ENCODE measurements at regions not wholly inside any gene's neighbourhood (a gene's known extent, or its start where the extent isn't known, plus 50 kb on each side); places are given as distances from the start of the nearest gene placed in this dataset.

DNA sequence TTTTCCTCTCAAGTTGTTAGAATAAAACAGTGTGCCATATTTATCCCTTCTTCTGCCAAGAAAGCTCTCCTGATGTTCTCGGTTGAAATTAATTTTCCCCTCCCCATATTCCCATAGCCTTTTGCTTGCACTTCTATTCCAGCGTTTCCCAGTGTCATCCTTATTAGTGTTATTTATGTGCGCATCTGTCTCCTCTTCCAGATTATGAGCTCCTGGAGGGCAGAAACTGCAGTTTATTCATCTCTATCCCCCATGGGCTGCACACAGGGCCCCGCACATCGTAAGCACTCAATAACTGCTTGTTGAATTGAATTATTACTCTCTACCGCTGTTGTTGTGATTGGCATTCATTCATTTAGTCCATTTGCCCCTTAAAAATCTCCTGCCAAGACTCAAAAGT lies 149.4 kb downstream of the SOX3 start:
- TF ChIP-seq CTCF (tag by site-specific recombination; IDR thresholded peaks at IDR 0.05) (no peak), IKZF3 (tag by site-specific recombination; IDR thresholded peaks at IDR 0.05) (no peak), SP2 (tag by site-specific recombination; IDR thresholded peaks at IDR 0.05) (no peak), ZBTB6 (tag by site-specific recombination; IDR thresholded peaks at IDR 0.05) (no peak), ZNF76 (tag by site-specific recombination; IDR thresholded peaks at IDR 0.05; ENCODE audit: borderline replicate concordance, low read depth) (no peak), ZNF416 (tag by site-specific recombination; IDR thresholded peaks at IDR 0.05) (no peak), ZNF513 (tag by site-specific recombination; IDR thresholded peaks at IDR 0.05) (no peak), ZFHX2 (tag by site-specific recombination; conservative IDR thresholded peaks at IDR 0.05) (no peak), KLF16 (tag by site-specific recombination; IDR thresholded peaks at IDR 0.05) (no peak)
- TF ChIP-seq, protein P1, sequence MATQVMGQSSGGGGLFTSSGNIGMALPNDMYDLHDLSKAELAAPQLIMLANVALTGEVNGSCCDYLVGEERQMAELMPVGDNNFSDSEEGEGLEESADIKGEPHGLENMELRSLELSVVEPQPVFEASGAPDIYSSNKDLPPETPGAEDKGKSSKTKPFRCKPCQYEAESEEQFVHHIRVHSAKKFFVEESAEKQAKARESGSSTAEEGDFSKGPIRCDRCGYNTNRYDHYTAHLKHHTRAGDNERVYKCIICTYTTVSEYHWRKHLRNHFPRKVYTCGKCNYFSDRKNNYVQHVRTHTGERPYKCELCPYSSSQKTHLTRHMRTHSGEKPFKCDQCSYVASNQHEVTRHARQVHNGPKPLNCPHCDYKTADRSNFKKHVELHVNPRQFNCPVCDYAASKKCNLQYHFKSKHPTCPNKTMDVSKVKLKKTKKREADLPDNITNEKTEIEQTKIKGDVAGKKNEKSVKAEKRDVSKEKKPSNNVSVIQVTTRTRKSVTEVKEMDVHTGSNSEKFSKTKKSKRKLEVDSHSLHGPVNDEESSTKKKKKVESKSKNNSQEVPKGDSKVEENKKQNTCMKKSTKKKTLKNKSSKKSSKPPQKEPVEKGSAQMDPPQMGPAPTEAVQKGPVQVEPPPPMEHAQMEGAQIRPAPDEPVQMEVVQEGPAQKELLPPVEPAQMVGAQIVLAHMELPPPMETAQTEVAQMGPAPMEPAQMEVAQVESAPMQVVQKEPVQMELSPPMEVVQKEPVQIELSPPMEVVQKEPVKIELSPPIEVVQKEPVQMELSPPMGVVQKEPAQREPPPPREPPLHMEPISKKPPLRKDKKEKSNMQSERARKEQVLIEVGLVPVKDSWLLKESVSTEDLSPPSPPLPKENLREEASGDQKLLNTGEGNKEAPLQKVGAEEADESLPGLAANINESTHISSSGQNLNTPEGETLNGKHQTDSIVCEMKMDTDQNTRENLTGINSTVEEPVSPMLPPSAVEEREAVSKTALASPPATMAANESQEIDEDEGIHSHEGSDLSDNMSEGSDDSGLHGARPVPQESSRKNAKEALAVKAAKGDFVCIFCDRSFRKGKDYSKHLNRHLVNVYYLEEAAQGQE (tag by site-specific recombination; IDR thresholded peaks at IDR 0.05) = no peak

Measured in HEK293 (cell line).